Testis (tissue), 2 donors: ENCODE measurements at regions not wholly inside any gene's neighbourhood (a gene's known extent, or its start where the extent isn't known, plus 50 kb on each side); places are given as distances from the start of the nearest gene placed in this dataset.

Source experiments
- POLR2A ChIP-seq: fragments of 450-650 bp; IDR thresholded peaks from one replicate; pipeline ENCODE4 v1.6.1; 2017; ENCODE audit warnings: antibody characterized with exemption, mild to moderate bottlenecking, moderate library complexity
- TF ChIP-seq, protein P1 (sequence below), 3 experiments: fragments of 450-650 bp in 2 of 3; fragments of 200-600 bp in 1 of 3; sonication (generic) in 1 of 3; IDR thresholded peaks; one replicate each; pipeline ENCODE4 v1.5.1; 2016 to 2019; ENCODE audit warnings: antibody characterized with exemption in 3 of 3, mild to moderate bottlenecking in 2 of 3, moderate library complexity in 1 of 3

GRCh38 chr1:189726806-189727205, 750.9 kb downstream of the BRINP3 start:
- TF ChIP-seq, protein P1, sequence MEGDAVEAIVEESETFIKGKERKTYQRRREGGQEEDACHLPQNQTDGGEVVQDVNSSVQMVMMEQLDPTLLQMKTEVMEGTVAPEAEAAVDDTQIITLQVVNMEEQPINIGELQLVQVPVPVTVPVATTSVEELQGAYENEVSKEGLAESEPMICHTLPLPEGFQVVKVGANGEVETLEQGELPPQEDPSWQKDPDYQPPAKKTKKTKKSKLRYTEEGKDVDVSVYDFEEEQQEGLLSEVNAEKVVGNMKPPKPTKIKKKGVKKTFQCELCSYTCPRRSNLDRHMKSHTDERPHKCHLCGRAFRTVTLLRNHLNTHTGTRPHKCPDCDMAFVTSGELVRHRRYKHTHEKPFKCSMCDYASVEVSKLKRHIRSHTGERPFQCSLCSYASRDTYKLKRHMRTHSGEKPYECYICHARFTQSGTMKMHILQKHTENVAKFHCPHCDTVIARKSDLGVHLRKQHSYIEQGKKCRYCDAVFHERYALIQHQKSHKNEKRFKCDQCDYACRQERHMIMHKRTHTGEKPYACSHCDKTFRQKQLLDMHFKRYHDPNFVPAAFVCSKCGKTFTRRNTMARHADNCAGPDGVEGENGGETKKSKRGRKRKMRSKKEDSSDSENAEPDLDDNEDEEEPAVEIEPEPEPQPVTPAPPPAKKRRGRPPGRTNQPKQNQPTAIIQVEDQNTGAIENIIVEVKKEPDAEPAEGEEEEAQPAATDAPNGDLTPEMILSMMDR (IDR thresholded peaks at IDR 0.05), result no peak
- TF ChIP-seq POLR2A, result no peak
